NCI-H1092 (cell line): ENCODE measurements at regions not wholly inside any gene's neighbourhood (a gene's known extent, or its start where the extent isn't known, plus 50 kb on each side); places are given as distances from the start of the nearest gene placed in this dataset.
"Not testable (repeated sequence)": the region's sequence is repeated elsewhere in the genome, so short reads cannot be mapped to it uniquely, and the experiment has no call there.

Source experiments
- DNase-seq: peaks from one replicate; lab custom pipeline; 2025; lab: John Stamatoyannopoulos, UW

GRCh38 chr3:10625323-10625722 is 119.9 kb upstream of the ATP2B2 start:
- no peak for DNase-seq

GRCh38 chr3:10627884-10628572 is 122.6 kb upstream of the ATP2B2 start:
- DNase-seq = no peak

GRCh38 chr3:10628891-10629670 is 123.7 kb upstream of the ATP2B2 start:
- DNase-seq = no peak

- no peak for DNase-seq
Measured at GRCh38 chr3:10629671-10630040, 124.3 kb upstream of the ATP2B2 start.

GRCh38 chr3:10631224-10631623 is 125.8 kb upstream of the ATP2B2 start:
- no peak for DNase-seq

GRCh38 chr3:10632125-10632524 is 126.7 kb upstream of the ATP2B2 start:
- DNase-seq = no peak

GRCh38 chr3:10632741-10633140 is 127.4 kb upstream of the ATP2B2 start:
- no peak for DNase-seq

- DNase-seq = no peak
Measured at GRCh38 chr3:10635446-10636076, 130.2 kb upstream of the ATP2B2 start.

- DNase-seq = no peak
Measured at GRCh38 chr3:10637342-10637741, 132.0 kb upstream of the ATP2B2 start.

GRCh38 chr3:10638466-10638865 is 133.1 kb upstream of the ATP2B2 start:
- no peak for DNase-seq

- no peak for DNase-seq
Measured at GRCh38 chr3:10641760-10642159, 136.4 kb upstream of the ATP2B2 start.

- no peak for DNase-seq
Measured at GRCh38 chr3:10644189-10644588, 138.8 kb upstream of the ATP2B2 start.

- no peak for DNase-seq
Measured at GRCh38 chr3:10645800-10646199, 140.4 kb upstream of the ATP2B2 start.

- DNase-seq = no peak
Measured at GRCh38 chr3:10646531-10647335, 141.3 kb upstream of the ATP2B2 start.

- DNase-seq = no peak
Measured at GRCh38 chr3:10647376-10647775, 142.0 kb upstream of the ATP2B2 start.

GRCh38 chr3:10648181-10648580 is 142.8 kb upstream of the ATP2B2 start:
- DNase-seq = no peak

GRCh38 chr3:10649463-10649862 is 144.1 kb upstream of the ATP2B2 start:
- DNase-seq = not testable (repeated sequence)

- no peak for DNase-seq
Measured at GRCh38 chr3:10651506-10651905, 146.1 kb upstream of the ATP2B2 start.

- DNase-seq = no peak
Measured at GRCh38 chr3:10653241-10653640, 147.9 kb upstream of the ATP2B2 start.

GRCh38 chr3:10653866-10654611 is 148.7 kb upstream of the ATP2B2 start:
- DNase-seq = no peak

- DNase-seq = no peak
Measured at GRCh38 chr3:10655105-10655504, 149.7 kb upstream of the ATP2B2 start.

GRCh38 chr3:10657339-10657738 is 152.0 kb upstream of the ATP2B2 start:
- DNase-seq = not testable (repeated sequence)
